HG02678 (cell line): ENCODE measurements at regions not wholly inside any gene's neighbourhood (a gene's known extent, or its start where the extent isn't known, plus 50 kb on each side); places are given as distances from the start of the nearest gene placed in this dataset.
A peak's percentile ranks its signal among the peaks of the same experiment; 100 is the strongest.

Experiments used
- ATAC-seq: cut with Tn5 transposase; IDR thresholded peaks from one replicate; pipeline ENCODE4 v1.9.1; 2021; ENCODE audit warnings: mild to moderate bottlenecking, moderate library complexity; ENCODE audit not compliant: unreplicated experiment

GRCh38 chr14:51394804-51395203 lies 154.8 kb downstream of the TMX1 start:
- no peak for ATAC-seq

- ATAC-seq = no peak
These were observed 155.4 kb downstream of the TMX1 start for GRCh38 chr14:51395361-51395849.

- ATAC-seq = no peak
These were observed 156.3 kb downstream of the TMX1 start for GRCh38 chr14:51396222-51396815.

GRCh38 chr14:51398898-51399297 lies 158.9 kb downstream of the TMX1 start:
- no peak for ATAC-seq

- no peak for ATAC-seq
These were observed 160.1 kb downstream of the TMX1 start for GRCh38 chr14:51400139-51400538.

- ATAC-seq = no peak
These were observed 161.2 kb downstream of the TMX1 start for GRCh38 chr14:51401272-51401671.

GRCh38 chr14:51401756-51402155 lies 161.7 kb downstream of the TMX1 start:
- ATAC-seq = no peak

GRCh38 chr14:51410897-51411296 lies 170.8 kb downstream of the TMX1 start:
- no peak for ATAC-seq

GRCh38 chr14:51419685-51420084 lies 179.6 kb downstream of the TMX1 start:
- no peak for ATAC-seq

GRCh38 chr14:51422704-51423103 lies 182.7 kb downstream of the TMX1 start:
- ATAC-seq = no peak

GRCh38 chr14:51424041-51424440 lies 184.0 kb downstream of the TMX1 start:
- ATAC-seq = no peak

- no peak for ATAC-seq
These were observed 184.7 kb downstream of the TMX1 start for GRCh38 chr14:51424561-51425251.

- no peak for ATAC-seq
These were observed 188.9 kb downstream of the TMX1 start for GRCh38 chr14:51428981-51429380.

GRCh38 chr14:51430079-51430478 lies 190.0 kb downstream of the TMX1 start:
- no peak for ATAC-seq

GRCh38 chr14:51430633-51431032 lies 190.6 kb downstream of the TMX1 start:
- no peak for ATAC-seq

- peak; percentile 55 for ATAC-seq
These were observed 191.1 kb downstream of the TMX1 start for GRCh38 chr14:51431033-51431709.

- ATAC-seq = no peak
These were observed 191.7 kb downstream of the TMX1 start for GRCh38 chr14:51431741-51432140.

GRCh38 chr14:51432302-51432948 lies 192.4 kb downstream of the TMX1 start:
- peak; percentile 55 for ATAC-seq

GRCh38 chr14:51436630-51437029 lies 196.6 kb downstream of the TMX1 start:
- ATAC-seq = no peak

GRCh38 chr14:51439896-51440295 lies 199.8 kb downstream of the TMX1 start:
- no peak for ATAC-seq

GRCh38 chr14:51441001-51441400 lies 201.0 kb downstream of the TMX1 start:
- no peak for ATAC-seq
